WTC11 (cell line): ENCODE measurements at regions not wholly inside any gene's neighbourhood (a gene's known extent, or its start where the extent isn't known, plus 50 kb on each side); places are given as distances from the start of the nearest gene placed in this dataset.

Experiments
- ATAC-seq: fragments of 200-7000 bp; cut with Tn5 transposase; 2 replicates; pipeline ENCODE4 v1.10.0; 2021; ENCODE audit warnings: mild to moderate bottlenecking, moderate library complexity
- CTCF ChIA-PET: fragments of 300-600 bp; sonication (Branson Sonifier 250); formaldehyde crosslinking; loops from one replicate; lab custom pipeline; 2021; ENCODE audit warnings: antibody characterized with exemption; lab: Charles Lee
- POLR2A ChIA-PET: fragments of 350-600 bp; sonication (Branson Sonifier 250); formaldehyde crosslinking; loops from one replicate; lab custom pipeline; 2021; ENCODE audit warnings: antibody characterized with exemption; lab: Charles Lee
- DNase-seq: peaks from one replicate; pipeline ENCODE4 v3.0.0; 2021; ENCODE audit warnings: low spot score
- H3K27ac Mint-ChIP-seq: 2 replicates; pipeline ENCODE4 v1.8.0; 2021; ENCODE audit warnings: mixed read lengths
- H3K27me3 Mint-ChIP-seq: 2 replicates; pipeline ENCODE4 v1.8.0; 2021; ENCODE audit warnings: low read depth, mild to moderate bottlenecking, moderate library complexity, mixed read lengths
- H3K36me3 Mint-ChIP-seq: 2 replicates; pipeline ENCODE4 v1.8.0; 2021; ENCODE audit warnings: mixed read lengths
- H3K4me1 Mint-ChIP-seq: 2 replicates; pipeline ENCODE4 v1.8.0; 2022; ENCODE audit warnings: mixed read lengths
- H3K4me3 Mint-ChIP-seq: 2 replicates; pipeline ENCODE4 v1.8.0; 2021; ENCODE audit warnings: mild to moderate bottlenecking, moderate library complexity, mixed read lengths
- H3K9me3 Mint-ChIP-seq: 2 replicates; pipeline ENCODE4 v1.8.0; 2021; ENCODE audit warnings: mixed read lengths
- CREB1 ChIP-seq: sonication (generic); formaldehyde crosslinking; IDR thresholded peaks from 2 replicates; pipeline ENCODE4 v1.8.0; 2023; ENCODE audit warnings: mild to moderate bottlenecking, missing genetic modification reagents
- CTCF ChIP-seq: fragments of 200-600 bp; IDR thresholded peaks from 2 replicates; pipeline ENCODE4 v1.8.0; 2022; ENCODE audit warnings: antibody characterized with exemption
- E2F5 ChIP-seq: sonication (generic); formaldehyde crosslinking; IDR thresholded peaks from 2 replicates; pipeline ENCODE4 v1.8.1; 2022; ENCODE audit warnings: mild to moderate bottlenecking, moderate library complexity, missing genetic modification reagents
- ERG ChIP-seq: fragments of 250-450 bp; sonication (Bioruptor Pico); IDR thresholded peaks from 2 replicates; pipeline ENCODE4 v1.8.0; 2021; ENCODE audit warnings: mild to moderate bottlenecking
- FOXP1 ChIP-seq: sonication (generic); formaldehyde crosslinking; IDR thresholded peaks from 2 replicates; pipeline ENCODE4 v1.8.0; 2022; ENCODE audit warnings: missing genetic modification reagents, mild to moderate bottlenecking, moderate library complexity, borderline replicate concordance
- FOXP4 ChIP-seq: sonication (generic); formaldehyde crosslinking; IDR thresholded peaks from 2 replicates; pipeline ENCODE4 v1.8.0; 2022; ENCODE audit warnings: mild to moderate bottlenecking, missing genetic modification reagents
- IRF2 ChIP-seq: sonication (generic); formaldehyde crosslinking; IDR thresholded peaks from 2 replicates; pipeline ENCODE4 v1.8.0; 2022; ENCODE audit warnings: low read depth, missing genetic modification reagents, borderline replicate concordance
- MYBL2 ChIP-seq: sonication (generic); formaldehyde crosslinking; IDR thresholded peaks from 2 replicates; pipeline ENCODE4 v1.8.1; 2023; ENCODE audit warnings: mild to moderate bottlenecking, moderate library complexity, missing genetic modification reagents
- NFATC4 ChIP-seq: fragments of 250-450 bp; sonication (Bioruptor Pico); IDR thresholded peaks from 2 replicates; pipeline ENCODE4 v1.9.0; 2021; ENCODE audit warnings: mild to moderate bottlenecking
- NFYB ChIP-seq: sonication (generic); formaldehyde crosslinking; conservative IDR thresholded peaks from 2 replicates; pipeline ENCODE4 v1.8.0; 2022; ENCODE audit warnings: low read depth, missing genetic modification reagents
- NR2C2 ChIP-seq: sonication (generic); formaldehyde crosslinking; IDR thresholded peaks from 2 replicates; pipeline ENCODE4 v1.8.0; 2022; ENCODE audit warnings: mild to moderate bottlenecking, missing genetic modification reagents
- OVOL2 ChIP-seq: fragments of 250-450 bp; sonication (Bioruptor Pico); IDR thresholded peaks from 2 replicates; pipeline ENCODE4 v1.9.0; 2021; ENCODE audit warnings: mild to moderate bottlenecking, borderline replicate concordance
- PRDM15 ChIP-seq: sonication (generic); formaldehyde crosslinking; IDR thresholded peaks from 2 replicates; pipeline ENCODE4 v1.8.0; 2022; ENCODE audit warnings: missing genetic modification reagents
- PRRX2 ChIP-seq: fragments of 250-450 bp; sonication (Bioruptor Pico); IDR thresholded peaks from 2 replicates; pipeline ENCODE4 v1.8.0; 2021; ENCODE audit warnings: mild to moderate bottlenecking
- STAT6 ChIP-seq: sonication (generic); formaldehyde crosslinking; conservative IDR thresholded peaks from 2 replicates; pipeline ENCODE4 v1.8.1; 2023; ENCODE audit warnings: mild to moderate bottlenecking, low read depth, missing genetic modification reagents, moderate library complexity
- TEAD4 ChIP-seq: sonication (generic); formaldehyde crosslinking; IDR thresholded peaks from 2 replicates; pipeline ENCODE4 v1.8.0; 2022; ENCODE audit warnings: mild to moderate bottlenecking, missing genetic modification reagents
- ZNF121 ChIP-seq: sonication (generic); formaldehyde crosslinking; IDR thresholded peaks from 2 replicates; pipeline ENCODE4 v1.8.0; 2023; ENCODE audit warnings: missing genetic modification reagents
- ZNF219 ChIP-seq: sonication (generic); formaldehyde crosslinking; IDR thresholded peaks from 2 replicates; pipeline ENCODE4 v1.8.0; 2023; ENCODE audit warnings: missing genetic modification reagents, mild to moderate bottlenecking, borderline replicate concordance
- ZNF671 ChIP-seq: fragments of 250-450 bp; sonication (Bioruptor Pico); IDR thresholded peaks from 2 replicates; pipeline ENCODE4 v1.8.0; 2021; ENCODE audit warnings: mild to moderate bottlenecking

- H3K4me3 Mint-ChIP-seq: no peak overlapping the region
- CTCF ChIA-PET: no interaction called here
- peaks cover 10% of the 10 kb centered on the region for H3K4me1 Mint-ChIP-seq
- POLR2A ChIA-PET: no interaction called here
- ATAC-seq: no peak
- TF ChIP-seq E2F5 (CRISPR knock-in tag) (no peak), CTCF (no peak), ZNF671 (no peak), MYBL2 (CRISPR knock-in tag) (no peak), PRRX2 (CRISPR knock-in tag) (no peak), FOXP4 (no peak), PRDM15 (CRISPR knock-in tag) (no peak), STAT6 (CRISPR knock-in tag) (no peak), IRF2 (CRISPR knock-in tag) (no peak), NFYB (no peak), OVOL2 (no peak), NR2C2 (CRISPR knock-in tag) (no peak), CREB1 (CRISPR knock-in tag) (no peak), NFATC4 (CRISPR knock-in tag) (no peak)
- TF ChIP-seq, all 79 proteins: peak for 0
- H3K27ac Mint-ChIP-seq: no peak overlapping the region
- H3K27me3 Mint-ChIP-seq: peaks cover 21% of the 10 kb centered on the region
- no peak for DNase-seq
- no peaks in the 10 kb centered on the region for H3K36me3 Mint-ChIP-seq
- H3K9me3 Mint-ChIP-seq: no peaks in the 10 kb centered on the region
Measured at GRCh38 chr14:87109271-87109670, 883.7 kb downstream of the GALC start.

GRCh38 chr14:87108726-87109125 lies 884.3 kb downstream of the GALC start:
- H3K27me3 Mint-ChIP-seq: peaks cover 21% of the 10 kb centered on the region
- H3K4me1 Mint-ChIP-seq: peaks cover 5% of the 10 kb centered on the region
- H3K9me3 Mint-ChIP-seq: no peaks in the 10 kb centered on the region
- ChIA-PET POLR2A (no interaction called here), CTCF (no interaction called here)
- no peak overlapping the region for H3K4me3 Mint-ChIP-seq
- H3K27ac Mint-ChIP-seq: no peak overlapping the region
- ATAC-seq: no peak
- no peak for DNase-seq
- TF ChIP-seq FOXP1 (CRISPR knock-in tag) (no peak), ZNF121 (CRISPR knock-in tag) (no peak), TEAD4 (CRISPR knock-in tag) (no peak), ZNF219 (CRISPR knock-in tag) (no peak), NFATC4 (CRISPR knock-in tag) (no peak), ERG (CRISPR knock-in tag) (no peak)
- no peaks in the 10 kb centered on the region for H3K36me3 Mint-ChIP-seq
